ENCODE measurements at regions not wholly inside any gene's neighbourhood (a gene's known extent, or its start where the extent isn't known, plus 50 kb on each side); places are given as distances from the start of the nearest gene placed in this dataset.
"Not testable (repeated sequence)": the region's sequence is repeated elsewhere in the genome, so short reads cannot be mapped to it uniquely, and the experiment has no call there.

DNA sequence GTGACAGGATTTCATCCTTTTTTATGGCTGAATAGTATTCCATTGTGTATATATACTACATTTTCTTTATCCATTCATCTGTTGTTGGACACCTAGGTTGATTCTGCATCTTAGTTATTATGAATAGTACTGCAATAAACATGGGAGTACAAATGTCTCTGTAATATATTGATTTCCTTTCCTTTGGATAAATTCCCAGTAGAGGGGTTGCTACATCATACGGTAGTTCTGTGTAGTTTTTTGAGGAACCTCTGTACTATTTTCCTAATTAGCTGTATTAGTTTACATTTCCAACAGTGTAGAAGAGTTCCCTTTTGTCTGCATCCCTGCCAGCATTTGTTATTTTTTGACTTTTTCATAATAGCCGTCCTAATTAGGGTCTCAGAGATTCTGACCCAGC is 201.3 kb downstream of the GIPC2 start:
- no peak for DNase-seq (ENCODE audit: low read depth in 2 of 2)

DNA sequence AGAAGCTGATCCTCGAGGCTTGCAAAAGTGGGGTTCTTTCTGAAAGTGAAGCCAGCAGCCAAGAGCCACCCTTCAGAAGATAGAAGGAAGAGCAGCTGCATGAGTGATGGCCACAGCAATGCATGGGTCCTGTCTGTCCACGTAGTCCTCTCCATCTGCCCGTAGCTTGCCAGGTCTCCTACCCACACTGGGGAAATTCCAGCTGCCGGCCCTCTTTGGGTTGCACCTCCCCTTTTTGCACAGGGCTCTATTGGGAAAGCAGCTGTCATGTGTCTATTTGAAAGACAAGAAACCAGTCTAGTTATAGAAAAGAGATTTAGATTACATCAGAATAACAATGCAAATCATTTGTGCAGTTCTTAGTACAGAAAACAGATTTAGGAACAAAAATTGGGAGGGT is 204.4 kb downstream of the GIPC2 start:
- no peak for DNase-seq (ENCODE audit: low read depth in 2 of 2)

DNA sequence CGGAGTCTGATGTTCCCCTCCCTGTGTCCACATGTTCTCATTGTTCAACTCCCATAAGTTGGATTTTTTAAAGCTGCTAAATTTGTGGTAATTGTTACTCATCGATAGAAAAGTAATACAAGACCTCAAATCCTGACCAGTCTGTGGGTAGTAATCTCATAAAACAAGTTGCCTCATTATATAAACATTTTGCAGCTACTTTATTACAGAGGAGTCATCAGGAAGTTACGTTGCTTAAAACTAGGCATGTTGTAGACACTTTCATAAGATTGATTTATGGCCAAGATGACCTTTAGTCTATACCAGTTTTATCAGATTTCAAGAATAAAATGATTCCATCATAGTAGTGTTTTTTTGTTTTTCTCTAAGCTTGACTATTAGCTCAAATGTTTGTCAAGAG is 208.8 kb downstream of the GIPC2 start:
- no peak for DNase-seq (ENCODE audit: low read depth in 2 of 2)

DNA sequence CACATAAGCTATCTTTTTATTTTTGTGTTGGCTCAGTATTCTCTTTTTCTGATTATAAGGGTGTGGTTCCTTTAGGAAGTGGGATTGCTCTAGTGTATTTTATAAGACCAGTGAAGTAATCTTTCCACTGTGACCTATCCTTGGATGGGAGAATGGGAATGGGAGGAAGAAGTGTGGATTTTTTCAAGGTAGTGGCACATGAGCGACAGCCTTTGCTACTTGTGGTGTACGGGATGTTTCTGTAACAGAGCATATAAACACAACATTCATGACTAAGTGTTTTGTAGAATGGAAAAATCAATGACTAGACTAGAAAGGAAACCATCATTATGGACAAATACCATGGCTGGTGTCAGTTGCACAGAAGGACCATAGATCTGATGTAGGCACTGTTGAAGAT is 209.6 kb downstream of the GIPC2 start:
- no peak for DNase-seq (ENCODE audit: low read depth in 2 of 2)

DNA sequence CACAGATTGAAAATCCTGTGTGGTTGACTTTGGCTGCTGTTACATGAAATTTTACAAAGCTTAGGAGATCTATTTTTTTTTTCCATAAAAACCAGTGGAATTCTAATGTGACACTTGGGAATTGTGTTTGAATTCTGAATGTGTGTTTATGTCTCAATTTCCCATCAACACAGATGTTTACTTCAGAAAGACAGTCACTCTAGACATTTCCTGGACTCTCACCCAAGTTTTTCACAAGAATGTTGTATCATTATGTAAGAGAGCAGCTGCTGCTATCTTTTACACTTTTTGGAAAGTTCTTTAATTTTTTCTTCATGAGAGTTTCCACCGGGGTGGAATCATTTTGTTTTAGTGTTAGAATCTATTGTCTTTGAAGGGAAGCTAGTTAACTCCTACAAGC is 210.1 kb downstream of the GIPC2 start:
- DNase-seq (ENCODE audit: low read depth in 2 of 2): no peak

DNA sequence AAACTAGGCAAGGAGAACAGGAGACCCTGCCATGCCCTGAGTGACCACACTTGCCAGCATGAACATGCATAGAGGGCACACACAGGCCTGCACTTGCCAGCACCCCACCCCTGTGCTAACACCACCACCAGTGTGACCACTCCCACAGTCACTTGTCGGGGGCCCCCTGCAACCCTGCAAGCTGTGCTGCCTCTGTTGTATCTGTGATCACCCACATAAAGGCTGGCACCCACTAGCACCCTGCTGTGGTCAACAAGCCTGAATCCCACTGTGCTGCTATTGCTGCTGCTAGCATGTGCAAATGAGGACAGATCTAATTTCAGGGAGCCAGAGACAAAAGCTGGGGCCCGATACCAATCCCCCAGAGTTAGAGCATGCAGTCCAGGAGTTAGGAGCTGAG is 217.7 kb downstream of the GIPC2 start:
- DNase-seq (ENCODE audit: low read depth in 2 of 2): no peak

DNA sequence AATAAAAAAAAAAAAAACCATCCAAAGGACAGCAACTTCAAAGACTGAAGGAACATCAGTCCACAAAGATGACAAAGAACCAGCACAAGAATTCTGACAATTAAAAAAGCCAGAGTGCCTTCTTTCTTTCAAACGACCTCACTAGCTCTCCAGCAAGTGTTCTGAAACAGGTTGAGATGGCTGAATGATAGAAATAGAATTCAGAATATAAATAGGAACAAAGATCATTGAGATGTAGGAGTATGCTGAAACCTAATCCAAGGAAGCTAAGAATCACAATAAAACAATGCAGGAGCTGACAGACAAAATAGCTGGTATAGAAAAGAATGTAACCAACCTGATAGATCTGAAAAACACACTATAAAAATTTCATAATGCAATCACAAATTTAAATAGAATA is 218.2 kb downstream of the GIPC2 start:
- no peak for DNase-seq (ENCODE audit: low read depth in 2 of 2)

DNA sequence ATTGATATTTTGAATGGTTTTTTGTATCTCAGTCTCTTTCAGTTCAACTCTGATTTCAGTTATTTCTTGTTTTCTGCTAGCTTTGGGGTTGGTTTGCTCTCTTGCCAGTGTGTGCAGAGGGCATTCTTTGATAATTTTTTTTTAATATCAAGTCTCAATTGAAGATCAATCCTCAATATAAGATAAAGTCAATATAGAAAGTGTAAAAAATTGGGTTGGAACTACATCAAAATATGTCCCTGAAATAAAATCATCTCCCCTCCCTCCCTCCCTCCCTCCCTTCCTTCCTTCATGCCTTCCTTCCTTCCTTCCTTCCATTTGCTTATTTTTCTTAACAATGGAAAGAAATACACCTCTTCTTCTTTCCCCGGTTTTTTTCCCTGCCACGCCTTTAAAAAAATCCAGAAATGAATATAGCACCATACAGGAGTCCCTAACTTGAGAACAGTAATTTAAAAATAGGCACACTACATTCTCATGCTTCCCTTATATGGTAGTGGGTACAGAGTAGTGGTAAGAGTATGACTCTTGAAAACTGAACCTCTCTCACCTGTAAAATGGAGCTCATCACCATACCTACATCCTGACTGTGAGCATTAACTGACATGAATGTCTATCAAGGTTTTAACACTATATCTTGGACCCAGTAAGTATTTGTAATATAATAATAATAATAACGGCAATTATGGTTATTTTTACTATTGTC is 221.9 kb downstream of the GIPC2 start:
- no peak for DNase-seq (ENCODE audit: low read depth in 2 of 2)

DNA sequence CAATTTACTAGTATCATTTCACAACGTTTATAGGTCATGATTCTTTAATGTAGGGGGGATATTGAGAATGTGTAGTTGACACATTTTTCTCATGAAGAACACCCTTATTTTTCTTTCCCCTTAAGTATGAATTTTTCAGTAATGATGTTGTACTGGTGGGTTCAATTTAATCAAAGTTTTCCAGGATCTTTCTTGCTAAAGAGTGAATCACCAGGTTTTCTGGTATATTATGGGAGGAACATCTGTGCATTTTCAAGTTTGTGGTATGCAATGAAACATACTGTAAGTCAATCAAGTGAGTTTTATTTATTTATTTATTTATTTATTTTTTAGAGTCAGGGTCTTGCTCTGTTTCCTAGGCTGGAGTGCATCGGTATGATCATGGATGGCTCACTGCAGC is 221.2 kb upstream of the PTGFR start:
- no peak for DNase-seq (ENCODE audit: low read depth in 2 of 2)

DNA sequence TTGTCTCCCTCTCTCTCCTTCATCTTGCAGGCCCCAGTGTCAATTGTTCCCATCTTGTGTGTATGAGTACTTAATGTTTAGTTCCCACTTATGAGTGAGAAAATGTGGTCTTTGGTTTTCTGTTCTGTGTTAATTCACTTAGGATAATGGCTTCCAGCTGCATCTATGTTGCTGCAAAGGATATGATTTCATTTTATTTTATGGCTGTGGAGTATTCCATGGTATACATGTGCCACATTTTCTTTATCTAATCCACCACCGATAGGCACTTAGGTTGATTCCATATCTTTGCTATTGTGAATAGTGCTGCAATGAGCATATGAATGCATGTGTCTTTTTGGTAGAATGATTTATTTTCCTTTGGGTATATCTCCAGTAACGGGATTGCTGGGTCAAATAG is 219.4 kb upstream of the PTGFR start:
- not testable (repeated sequence) for DNase-seq (ENCODE audit: low read depth in 2 of 2)

DNA sequence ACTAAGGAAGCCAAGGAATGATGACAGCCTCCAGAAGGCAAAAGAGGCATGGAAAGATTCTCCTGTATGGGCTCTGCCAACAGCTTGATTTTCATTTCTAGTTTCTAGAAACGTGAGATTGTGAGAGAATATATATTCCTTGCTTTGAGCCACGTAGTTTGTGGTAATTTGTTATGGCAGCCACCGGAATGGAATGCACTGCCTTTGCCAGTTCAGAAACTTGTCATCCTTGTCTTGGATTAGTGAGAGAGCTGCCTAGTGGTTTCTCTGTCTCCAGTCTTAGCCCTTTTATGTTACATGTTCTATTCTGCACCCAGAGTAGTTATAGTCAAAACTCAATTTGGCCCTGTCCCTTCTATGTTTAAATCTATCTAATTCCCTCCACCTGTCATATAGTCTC is 216.0 kb upstream of the PTGFR start:
- DNase-seq (ENCODE audit: low read depth in 2 of 2): no peak

DNA sequence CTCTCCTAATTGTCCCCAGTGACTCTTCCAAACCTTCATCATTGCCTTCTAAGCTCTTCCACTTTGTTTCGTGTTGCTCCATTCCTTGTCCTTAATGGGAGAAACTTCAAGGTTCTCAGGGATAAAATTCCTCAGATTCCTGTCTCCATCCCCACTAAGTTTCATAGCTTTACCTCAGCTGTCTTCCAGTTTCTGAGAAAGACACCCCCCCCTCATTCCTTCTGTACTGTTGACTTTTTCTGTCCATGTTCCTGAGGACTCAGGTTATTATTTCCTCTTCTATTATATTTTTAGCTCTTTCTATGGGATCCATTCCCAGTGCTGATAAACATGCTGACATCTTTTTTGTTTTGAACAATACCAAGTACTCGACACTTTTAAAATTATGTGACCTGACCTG is 215.3 kb upstream of the PTGFR start:
- peak in 1 of 2 donors; percentile 26 for DNase-seq (ENCODE audit: low read depth in 2 of 2)

DNA sequence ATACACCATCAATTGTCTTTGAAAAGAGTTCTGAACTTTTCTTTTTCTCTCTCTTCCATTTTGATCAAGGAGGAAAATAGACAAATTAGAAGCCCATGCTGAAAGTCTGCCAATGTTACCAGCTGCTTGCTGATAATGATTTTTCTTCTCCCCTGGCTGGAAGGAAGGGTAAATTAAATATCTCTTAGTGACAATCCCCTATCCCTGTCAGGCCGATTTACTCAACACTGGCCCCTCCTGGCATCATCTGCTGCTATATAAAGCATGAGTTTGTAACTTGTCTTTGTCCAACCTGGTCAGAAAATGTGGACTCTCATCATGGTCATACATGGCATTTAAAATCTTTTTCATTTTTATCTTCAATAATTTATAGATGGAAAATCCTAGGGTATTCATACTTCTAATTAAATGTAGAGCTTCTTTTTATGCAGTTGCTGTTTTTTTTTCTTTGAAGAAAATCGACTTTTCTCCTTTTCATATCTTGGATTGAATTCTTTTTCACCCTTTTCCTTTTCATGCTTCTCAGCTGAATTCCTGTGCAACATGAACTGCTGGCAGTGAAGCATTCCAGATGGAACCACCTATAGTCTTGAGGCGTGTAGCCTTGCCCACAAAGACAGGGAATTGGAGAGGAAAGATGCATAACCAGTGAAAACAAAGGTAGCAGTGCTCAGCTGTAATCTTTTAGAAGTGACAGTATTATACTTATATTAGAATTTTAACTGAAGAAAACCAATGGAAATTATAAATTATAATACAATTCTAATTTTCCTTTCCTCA is 214.7 kb upstream of the PTGFR start:
- DNase-seq (ENCODE audit: low read depth in 2 of 2): peak in 1 of 2 donors; percentile 7

DNA sequence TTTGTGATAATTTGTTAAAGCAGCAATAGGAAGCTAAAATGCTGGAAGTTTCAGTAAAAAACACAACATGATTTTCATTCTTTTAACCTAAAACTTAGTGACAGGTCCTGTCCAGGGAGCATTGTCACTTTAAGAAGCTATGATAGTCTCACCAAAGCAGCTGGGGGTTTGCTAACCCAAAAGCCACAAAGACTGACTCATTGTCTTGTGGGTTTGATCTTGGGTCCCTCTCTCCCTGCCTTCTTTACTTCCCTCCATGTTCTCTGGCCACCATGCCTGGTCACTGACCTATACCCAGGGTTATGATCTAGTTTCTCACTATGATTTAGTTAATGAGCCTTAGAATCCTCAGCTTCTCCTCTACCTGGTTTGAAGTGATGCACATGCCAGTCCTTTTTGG is 213.5 kb upstream of the PTGFR start:
- DNase-seq (ENCODE audit: low read depth in 2 of 2): no peak

DNA sequence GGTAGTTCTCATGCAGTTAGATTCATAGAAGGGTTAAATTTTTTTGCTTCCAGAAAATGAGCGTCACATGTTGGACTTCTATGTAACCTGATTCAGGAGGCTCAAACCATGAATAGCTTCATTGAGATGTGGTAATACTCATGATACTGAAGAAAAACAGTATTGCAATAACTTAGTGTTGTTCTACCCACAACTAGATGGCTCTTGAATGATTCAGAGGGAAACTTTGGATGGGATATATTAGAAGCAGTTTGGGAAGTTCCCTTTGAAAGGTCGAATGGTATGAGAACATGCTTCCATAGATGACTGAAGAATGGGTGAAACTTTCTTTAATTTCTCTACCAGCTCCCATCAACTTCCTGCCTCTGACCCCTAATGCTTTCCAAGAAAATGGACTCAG is 211.7 kb upstream of the PTGFR start:
- DNase-seq (ENCODE audit: low read depth in 2 of 2): no peak

DNA sequence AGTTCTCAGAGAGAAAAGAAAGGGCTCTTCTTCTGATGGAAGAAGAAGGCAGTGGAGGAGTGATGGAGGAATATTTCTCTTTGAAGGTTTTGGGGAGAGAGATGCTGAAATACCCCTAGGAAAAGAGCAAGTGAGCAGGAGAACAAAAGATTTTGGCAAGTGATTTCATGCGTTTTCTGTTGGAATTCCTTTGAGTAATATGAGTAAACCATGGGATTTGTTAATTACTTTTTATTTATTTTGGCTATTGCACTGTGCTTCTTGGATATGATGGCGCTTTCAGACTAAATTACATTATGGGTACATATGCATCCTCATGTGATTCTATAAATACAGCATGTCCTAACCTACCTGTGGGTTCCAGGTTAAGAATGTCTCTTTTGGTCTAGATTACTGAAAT is 210.1 kb upstream of the PTGFR start:
- no peak for DNase-seq (ENCODE audit: low read depth in 2 of 2)

DNA sequence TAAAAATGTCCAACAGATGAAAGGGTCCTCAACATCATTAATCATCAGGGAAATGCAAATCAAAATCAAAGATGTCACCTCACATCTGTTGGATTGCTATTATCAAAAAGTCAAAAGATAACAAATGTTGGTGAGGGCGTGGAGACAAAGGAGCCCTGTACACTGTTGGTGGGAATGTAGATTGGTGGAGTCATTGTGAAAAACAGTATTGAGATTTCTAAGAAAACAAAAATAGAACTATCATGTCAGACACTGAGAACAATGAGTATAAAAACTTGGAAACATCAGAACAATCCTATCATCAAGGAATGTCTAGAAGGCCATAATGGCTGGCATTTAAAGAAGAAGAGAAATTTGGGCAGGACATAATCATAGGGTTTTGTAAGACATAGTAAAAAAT is 209.2 kb upstream of the PTGFR start:
- DNase-seq (ENCODE audit: low read depth in 2 of 2): no peak

DNA sequence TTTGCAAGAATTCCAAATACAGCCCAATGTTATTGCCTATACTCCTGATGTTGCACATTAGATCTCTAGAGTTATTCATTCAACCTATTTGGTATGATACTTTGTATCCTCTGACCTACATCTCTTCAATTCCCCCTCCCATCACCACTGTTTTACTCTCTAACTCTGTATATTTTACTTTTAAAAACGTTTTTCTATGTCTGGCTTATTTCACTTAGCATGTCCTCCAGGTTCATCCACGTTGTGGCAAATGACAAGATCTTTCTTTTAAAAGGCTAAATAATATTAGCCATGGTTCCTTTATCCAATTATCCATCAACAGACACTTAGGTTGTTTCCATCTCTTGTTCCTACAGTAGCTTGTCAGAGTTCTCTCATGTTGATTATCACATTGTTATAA is 207.1 kb upstream of the PTGFR start:
- DNase-seq (ENCODE audit: low read depth in 2 of 2): no peak

DNA sequence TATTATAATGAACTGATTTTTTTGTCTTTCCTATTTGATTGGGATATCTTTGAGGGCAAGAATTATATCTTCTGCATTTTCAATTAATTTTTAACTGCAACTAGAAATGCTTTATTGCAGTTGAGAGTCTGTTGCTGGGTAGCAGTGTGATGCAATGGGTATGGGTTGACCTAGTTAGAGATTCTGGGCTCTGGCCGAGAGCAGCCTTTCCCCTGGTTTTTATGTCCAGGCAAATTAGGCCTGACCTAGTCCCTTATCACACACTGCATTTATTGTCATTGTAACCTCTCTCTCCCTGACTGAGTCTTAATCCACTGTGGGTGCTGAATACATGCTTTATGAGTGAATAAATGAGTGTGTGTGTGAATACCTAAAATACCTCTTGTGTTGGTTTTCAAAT is 206.4 kb upstream of the PTGFR start:
- no peak for DNase-seq (ENCODE audit: low read depth in 2 of 2)

DNA sequence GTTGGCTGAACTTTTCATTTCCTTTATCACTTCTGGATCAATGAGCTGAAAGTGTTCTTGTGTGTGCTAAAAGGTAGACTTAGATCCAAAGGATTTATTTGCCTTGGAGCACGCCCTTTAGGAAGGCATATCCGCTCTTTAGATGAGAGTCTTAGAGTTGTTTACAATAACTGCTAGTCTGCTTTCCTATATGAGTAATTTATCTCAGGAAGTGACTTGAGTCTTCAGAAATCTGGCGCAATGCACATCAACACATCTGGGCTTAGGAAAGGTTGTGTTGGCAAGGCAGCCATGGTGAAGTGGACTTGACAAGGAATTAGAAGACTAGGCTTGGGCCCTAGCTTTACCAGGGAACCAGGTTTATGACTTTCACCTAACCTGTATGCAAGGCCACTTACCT is 204.1 kb upstream of the PTGFR start:
- peak in 1 of 2 donors; percentile 84 for DNase-seq (ENCODE audit: low read depth in 2 of 2)

DNA sequence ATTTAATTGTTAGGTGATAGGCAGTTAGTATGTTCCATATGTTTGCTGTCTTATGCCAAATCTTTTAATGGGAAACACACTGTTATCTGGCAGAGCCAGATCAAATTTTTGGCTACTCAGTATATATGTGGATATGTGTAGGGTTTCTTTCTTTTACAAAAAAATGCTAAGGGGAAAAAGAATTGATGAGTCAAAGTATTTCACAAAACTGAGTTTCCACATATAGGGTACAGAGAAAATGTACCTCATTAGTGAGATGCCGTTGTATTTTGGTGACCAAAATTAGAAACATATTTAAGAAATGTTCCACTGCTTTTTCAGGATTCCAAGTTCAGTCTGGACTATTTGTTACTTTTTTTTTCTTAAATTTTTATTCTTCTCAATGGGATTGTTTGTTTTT is 201.2 kb upstream of the PTGFR start:
- DNase-seq (ENCODE audit: low read depth in 2 of 2): no peak

DNA sequence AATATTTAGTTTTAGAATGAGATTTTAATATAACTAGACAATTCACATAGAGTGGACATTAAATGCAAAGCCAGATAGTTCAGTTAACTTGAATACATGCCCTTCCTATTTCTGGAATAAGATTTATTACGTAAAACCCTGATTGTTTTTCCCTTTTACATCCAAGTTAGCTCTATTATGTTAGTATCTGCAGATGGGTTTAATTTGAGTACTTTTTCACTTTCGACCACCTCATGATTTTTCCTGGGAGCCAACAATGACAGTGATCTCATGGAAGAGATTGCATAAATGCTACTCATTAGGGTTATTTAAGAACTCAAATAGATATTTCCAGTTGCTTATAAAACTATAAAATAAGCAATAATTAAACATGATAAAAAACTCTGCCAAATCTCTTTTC is 199.4 kb upstream of the PTGFR start:
- DNase-seq (ENCODE audit: low read depth in 2 of 2): no peak

DNA sequence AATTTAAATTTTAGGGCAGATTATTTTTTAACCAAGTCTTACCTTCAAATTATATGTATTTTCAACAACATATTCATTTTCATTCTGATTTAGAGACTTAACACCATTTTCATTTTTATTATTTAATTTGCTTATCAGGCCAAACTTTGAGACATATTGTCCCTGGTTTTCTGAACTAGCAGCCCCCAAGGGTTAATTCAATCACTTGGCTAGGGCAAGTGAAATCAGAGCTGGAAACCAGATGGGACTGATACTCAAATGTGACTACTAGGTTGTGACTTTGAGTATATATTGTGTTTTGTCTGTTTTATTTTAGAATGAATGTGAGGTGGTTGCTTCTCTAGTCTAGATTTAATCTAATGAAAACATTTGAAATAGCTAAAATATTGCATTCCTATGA is 198.9 kb upstream of the PTGFR start:
- DNase-seq (ENCODE audit: low read depth in 2 of 2): no peak
